ENCODE measurements at regions not wholly inside any gene's neighbourhood (a gene's known extent, or its start where the extent isn't known, plus 50 kb on each side); places are given as distances from the start of the nearest gene placed in this dataset.

DNA sequence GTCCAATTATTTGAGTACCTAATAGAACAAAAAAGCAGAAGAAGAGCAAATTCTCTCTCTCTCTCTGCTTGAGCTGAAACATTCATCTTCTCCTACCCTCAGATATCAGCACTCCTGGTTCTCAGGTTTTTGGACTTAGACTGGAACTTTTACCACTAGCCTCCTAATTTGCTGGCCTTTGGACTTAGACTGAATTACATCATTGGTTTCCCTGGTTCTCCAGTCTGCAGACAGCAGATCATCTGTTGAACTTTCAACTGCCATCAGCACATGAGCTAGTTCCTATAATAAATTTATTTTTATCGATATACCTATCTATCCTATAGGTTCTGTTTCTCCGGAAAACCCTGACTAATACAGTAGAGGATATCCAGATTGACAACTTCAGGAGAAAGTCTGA is 208.9 kb upstream of the GAS1 start:
- no peak overlapping the region for H3K27ac ChIP-seq
- H3K9me3 ChIP-seq (replicated peaks), result no peaks in the 10 kb centered on the region
- DNase-seq, result no peak
- H3K4me1 ChIP-seq, result peaks cover 25% of the 10 kb centered on the region
- H3K27me3 ChIP-seq, result no peaks in the 10 kb centered on the region
- H3K36me3 ChIP-seq, result no peaks in the 10 kb centered on the region
- H3K4me3 ChIP-seq, result no peak overlapping the region

DNA sequence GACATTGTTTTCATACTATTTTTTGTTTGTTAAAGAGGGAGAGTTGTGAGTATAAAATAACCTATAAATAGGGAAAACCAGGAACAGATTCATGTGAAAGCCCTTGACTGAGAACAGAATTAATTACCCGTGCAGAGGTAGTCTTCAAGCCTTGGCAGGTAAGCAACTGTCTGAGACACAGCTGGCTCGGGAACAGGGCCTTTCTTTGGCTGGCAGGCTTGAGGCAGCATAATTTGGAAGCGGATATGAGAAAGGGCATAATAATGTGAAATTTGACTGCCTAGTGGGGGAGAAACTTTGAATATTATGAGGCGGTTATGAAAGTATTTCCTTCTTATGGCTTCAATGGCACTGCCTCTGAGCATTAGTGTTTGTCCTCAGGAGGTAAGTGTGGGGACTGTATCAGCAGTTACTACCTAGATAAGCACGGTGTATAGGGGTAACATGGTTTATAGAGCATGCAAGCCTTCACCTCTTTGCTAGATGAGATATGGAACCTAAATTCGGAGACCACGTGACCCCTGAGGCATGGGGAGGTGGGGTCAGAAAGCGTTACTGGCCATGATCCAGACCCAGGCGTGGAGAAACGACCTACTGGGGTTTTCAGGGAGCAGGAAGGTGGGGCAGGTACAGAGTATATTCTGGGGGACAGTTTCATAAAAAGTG is 210.2 kb upstream of the GAS1 start:
- Histone ChIP-seq H3K4me3 (no peak overlapping the region), H3K27me3 (no peaks in the 10 kb centered on the region), H3K4me1 (peaks cover 35% of the 10 kb centered on the region), H3K27ac (no peak overlapping the region), H3K9me3 (replicated peaks) (0 out of 2 replicates have a peak, but pooled peaks cover 5% of the 10 kb centered on the region), H3K36me3 (no peaks in the 10 kb centered on the region)
- no peak for DNase-seq

DNA sequence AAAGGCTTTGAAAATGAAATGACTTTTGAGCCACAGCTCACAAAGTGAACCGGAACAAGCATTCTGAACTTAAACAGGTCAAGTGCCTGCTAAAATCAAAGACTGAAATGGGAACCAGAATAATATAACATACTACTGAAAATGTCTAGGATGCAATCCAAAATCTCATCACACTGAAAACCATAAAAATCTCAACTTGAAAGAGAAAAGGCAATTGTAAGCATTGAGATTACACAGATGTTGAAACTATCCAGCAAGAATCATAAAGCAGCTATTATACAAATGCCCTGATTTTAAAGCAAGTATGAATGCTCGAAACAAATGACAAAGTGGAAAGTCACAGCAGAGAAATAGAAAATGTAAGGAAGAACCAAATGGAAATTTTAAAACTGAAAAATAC is 211.5 kb upstream of the GAS1 start:
- H3K27ac ChIP-seq, result no peak overlapping the region; the same call in 1 of the 2 replicates
- no peak for DNase-seq
- H3K27me3 ChIP-seq, result no peaks in the 10 kb centered on the region
- H3K36me3 ChIP-seq, result no peaks in the 10 kb centered on the region
- no peak overlapping the region for H3K4me3 ChIP-seq
- H3K9me3 ChIP-seq (replicated peaks), result 0 out of 2 replicates have a peak, but pooled peaks cover 5% of the 10 kb centered on the region
- H3K4me1 ChIP-seq, result peaks cover 35% of the 10 kb centered on the region

DNA sequence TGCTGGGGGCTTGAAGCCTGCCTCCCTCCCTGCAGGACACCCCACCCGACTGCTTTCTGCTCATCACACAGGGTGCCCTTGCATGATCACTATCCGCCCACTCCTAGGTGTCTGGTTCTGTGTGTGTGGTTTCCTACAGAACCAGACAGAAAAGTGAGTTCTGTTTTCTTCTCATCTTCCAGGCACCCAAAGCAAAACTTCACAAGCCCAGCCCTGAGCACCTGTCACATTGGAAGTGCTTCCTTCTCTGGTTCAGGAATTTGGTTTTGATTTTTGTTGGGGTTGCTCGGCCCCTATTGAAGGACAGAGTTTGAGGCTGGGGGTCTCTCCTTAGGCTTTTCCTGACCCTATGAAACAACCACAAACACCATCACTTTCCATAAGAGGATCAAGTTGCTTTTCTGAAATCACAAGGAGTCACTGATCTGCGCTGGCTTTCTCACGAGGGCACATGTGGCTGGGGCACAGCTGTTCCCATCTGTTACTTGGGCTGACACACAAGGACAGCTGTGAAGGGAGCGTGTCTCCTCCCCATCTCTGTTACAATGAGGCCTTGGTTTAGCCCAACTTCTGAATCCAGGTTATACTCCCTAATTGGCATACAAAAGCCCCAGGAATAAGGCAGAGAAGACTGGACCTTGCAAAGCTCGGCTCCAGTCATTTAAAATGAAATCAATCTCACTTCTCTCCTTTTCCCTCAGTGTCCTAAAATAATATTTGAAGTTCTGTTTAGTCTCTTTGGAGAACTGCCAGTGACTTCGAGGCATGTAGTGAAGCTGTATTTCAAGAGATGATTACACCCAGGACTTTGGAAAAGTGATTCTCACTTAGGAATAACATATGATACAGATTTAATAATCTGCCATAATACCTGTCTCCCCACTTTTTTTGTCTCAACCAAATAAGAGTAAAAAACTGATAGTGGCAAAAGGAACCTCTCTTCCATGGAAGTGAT is 213.1 kb upstream of the GAS1 start:
- peaks cover 35% of the 10 kb centered on the region for H3K4me1 ChIP-seq
- H3K4me3 ChIP-seq, result peak overlapping the region; percentile 0
- no peaks in the 10 kb centered on the region for H3K27me3 ChIP-seq
- 0 out of 2 replicates have a peak, but pooled peaks cover 5% of the 10 kb centered on the region for H3K9me3 ChIP-seq (replicated peaks)
- DNase-seq, result peak; percentile 99 to 100
- peak overlapping the region; percentile 94 for H3K27ac ChIP-seq
- H3K36me3 ChIP-seq, result no peaks in the 10 kb centered on the region

DNA sequence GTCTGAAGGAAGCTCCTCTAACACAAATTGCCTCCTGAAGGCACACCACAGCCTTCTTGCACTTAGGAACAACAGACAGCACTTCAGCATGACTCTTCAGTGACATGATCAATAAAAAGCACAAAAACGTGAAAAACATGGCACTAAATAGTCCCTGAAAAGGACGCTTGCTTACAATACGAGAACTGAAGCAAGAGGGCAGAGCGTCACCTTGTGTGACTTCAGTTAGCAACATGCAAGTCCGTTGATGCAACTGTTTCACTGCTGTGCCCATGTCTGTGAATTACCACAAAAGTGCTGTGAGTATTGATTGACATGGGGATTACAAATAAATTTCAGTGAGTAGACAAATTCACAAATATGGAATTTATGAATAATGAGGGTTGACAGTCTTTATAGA is 219.9 kb upstream of the GAS1 start:
- Histone ChIP-seq H3K36me3 (no peaks in the 10 kb centered on the region), H3K9me3 (replicated peaks) (peaks cover 11% of the 10 kb centered on the region), H3K27me3 (no peaks in the 10 kb centered on the region), H3K27ac (no peak overlapping the region), H3K4me3 (no peak overlapping the region), H3K4me1 (peaks cover 1% of the 10 kb centered on the region)
- DNase-seq, result no peak

DNA sequence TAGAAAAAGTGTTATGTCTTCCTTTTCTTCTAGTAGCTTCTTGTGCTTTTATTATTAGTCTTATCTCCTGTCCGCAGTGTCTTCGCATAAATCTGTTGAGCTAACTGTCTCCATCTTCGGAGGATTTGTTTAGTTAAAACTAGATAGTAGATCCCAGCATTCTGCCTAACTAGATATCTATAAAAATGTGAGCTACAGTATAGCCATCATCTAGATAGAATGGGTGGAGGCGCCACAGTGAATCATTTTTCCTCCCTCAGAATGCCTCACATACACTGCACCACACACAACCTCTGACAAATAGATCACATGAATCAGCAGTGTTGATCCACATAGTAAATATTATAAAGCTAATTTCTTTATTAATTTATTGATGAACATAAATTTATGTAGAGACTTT is 220.3 kb upstream of the GAS1 start:
- Histone ChIP-seq H3K27ac (no peak overlapping the region), H3K4me3 (no peak overlapping the region), H3K9me3 (replicated peaks) (peaks cover 8% of the 10 kb centered on the region), H3K36me3 (no peaks in the 10 kb centered on the region), H3K4me1 (no peaks in the 10 kb centered on the region), H3K27me3 (no peaks in the 10 kb centered on the region)
- DNase-seq, result no peak

DNA sequence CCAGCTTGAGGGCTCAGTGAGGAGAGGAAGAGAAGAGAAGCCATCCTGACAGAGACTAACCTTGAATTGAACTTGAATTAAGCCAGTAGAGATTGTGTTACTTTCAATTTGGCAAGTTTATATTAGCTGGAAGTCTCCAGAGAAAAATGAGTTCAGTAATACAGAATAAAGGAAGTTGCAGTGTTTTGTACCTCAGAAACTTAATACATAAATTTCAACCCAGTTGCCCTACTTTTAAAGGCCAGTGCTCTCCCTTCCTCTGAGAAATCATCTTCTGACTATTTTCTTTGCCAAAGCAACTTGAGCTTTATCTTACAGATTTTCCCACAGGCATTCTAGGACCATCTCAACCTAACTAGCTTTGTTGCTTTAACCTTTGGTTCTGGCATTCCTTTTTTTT is 231.0 kb upstream of the GAS1 start:
- H3K9me3 ChIP-seq (replicated peaks), result peaks cover 9% of the 10 kb centered on the region
- no peaks in the 10 kb centered on the region for H3K27me3 ChIP-seq
- peaks cover 27% of the 10 kb centered on the region for H3K4me1 ChIP-seq
- no peak overlapping the region for H3K4me3 ChIP-seq
- no peaks in the 10 kb centered on the region for H3K36me3 ChIP-seq
- DNase-seq, result no peak
- H3K27ac ChIP-seq, result no peak overlapping the region

DNA sequence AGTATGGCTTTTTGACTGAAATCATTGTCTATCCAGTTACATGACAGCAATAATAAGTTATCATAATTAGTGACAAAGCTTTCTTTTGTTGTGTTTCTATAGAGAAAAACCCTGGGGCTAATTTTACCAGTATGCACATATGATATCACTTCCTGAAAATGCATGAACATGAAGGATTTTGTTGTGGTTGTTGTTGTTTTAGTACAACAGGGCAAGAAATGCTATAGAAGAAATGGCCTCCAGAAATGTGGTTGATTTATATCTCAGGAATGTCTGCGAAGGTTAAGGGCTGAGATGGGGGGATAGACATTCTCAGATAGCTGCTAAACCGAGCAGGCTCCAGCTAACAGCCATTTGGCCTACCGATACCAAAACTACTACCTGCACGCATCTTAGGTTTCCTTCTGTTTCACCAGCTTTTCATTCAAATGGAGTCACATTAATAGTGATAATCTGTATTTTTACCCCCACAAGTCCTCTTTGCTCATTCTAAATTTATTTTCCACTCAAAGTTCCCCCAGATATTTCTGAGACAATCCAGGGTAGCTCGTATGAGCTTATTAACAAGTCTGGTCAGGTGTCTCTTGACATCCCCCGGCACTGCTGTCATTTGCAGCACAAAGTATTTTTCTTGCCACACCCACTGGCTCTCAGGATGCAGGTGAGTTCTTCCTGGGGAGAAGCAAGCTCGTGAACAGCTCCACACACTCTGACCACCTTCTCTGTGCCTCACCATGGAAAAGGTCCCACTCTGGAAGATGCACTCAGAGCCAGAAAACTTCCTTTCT is 232.4 kb upstream of the GAS1 start:
- no peak overlapping the region for H3K4me3 ChIP-seq

DNA sequence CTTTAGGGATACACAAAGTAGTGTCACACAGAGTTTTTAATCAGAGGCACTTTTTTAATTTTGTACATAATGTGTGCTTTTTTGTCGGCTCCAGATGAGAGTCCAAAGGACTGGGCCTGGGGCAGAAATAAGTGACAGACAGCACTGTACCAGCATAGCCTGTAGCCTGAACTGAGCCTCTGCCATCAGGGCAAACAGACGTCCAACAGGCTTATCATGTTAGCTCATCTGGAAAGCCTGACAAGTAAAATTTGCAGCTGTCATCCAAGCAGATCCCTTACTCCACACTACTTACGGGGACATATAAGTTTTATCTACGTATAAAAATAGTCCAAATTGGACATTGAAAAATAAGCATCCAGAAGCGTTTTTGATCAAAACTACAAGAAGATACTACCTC is 233.1 kb upstream of the GAS1 start:
- Histone ChIP-seq H3K27ac (peak overlapping the region; percentile 54), H3K4me1 (peaks cover 24% of the 10 kb centered on the region), H3K4me3 (no peak overlapping the region), H3K27me3 (no peaks in the 10 kb centered on the region), H3K36me3 (no peaks in the 10 kb centered on the region), H3K9me3 (replicated peaks) (peaks cover 12% of the 10 kb centered on the region)
- peak; percentile 66 to 81 for DNase-seq

More for the DNA sequence above, 232.4 kb upstream of the GAS1 start:
- Histone ChIP-seq H3K27ac (peak overlapping the region; percentile 54), H3K36me3 (no peaks in the 10 kb centered on the region), H3K27me3 (no peaks in the 10 kb centered on the region), H3K9me3 (replicated peaks) (peaks cover 12% of the 10 kb centered on the region), H3K4me1 (peaks cover 24% of the 10 kb centered on the region)
- DNase-seq, result peak; percentile 42 to 65

DNA sequence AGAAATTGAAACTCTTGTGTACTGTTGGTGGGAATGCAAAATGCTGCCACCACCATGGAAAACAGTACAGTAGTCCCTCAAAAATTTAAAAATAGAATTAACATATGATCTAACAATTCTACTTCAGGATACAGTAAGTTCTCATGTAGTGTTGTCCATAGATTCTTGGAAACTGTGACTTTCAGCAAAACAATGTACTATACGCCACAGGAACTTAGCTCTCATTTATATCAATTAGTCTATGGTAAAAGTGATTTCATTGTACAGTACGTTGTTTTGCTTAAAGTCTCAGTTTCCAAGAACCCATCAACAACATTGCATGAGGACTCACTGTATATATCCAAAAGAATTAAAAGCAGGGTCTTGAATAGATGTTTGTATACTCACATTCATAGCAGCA is 233.5 kb upstream of the GAS1 start:
- Histone ChIP-seq H3K27me3 (no peaks in the 10 kb centered on the region), H3K4me3 (no peak overlapping the region), H3K27ac (peak overlapping the region; percentile 54), H3K4me1 (peaks cover 24% of the 10 kb centered on the region), H3K9me3 (replicated peaks) (peaks cover 12% of the 10 kb centered on the region), H3K36me3 (no peaks in the 10 kb centered on the region)
- no peak for DNase-seq

DNA sequence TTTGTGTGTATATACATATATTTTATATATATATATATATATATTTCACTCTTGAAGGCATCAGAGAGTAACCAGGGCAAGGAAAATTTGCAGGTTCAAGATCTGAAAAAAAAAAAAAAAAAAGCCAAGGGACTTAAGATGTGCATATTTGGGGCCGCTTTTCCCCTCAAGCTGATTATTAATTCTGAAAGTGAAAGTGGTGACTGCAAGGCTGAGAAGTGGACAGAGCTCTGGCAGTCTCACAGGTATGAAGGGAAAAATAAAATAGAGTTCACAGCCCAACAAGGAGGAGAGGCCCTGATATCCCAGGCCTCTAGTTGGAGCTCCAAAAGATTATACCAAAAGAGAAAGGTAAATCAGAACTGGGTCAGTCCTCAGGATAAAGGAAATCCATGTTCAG is 234.4 kb upstream of the GAS1 start:
- DNase-seq, result no peak
- Histone ChIP-seq H3K4me1 (peaks cover 24% of the 10 kb centered on the region), H3K27ac (no peak overlapping the region), H3K27me3 (no peaks in the 10 kb centered on the region), H3K36me3 (no peaks in the 10 kb centered on the region), H3K4me3 (no peak overlapping the region), H3K9me3 (replicated peaks) (peaks cover 12% of the 10 kb centered on the region)

DNA sequence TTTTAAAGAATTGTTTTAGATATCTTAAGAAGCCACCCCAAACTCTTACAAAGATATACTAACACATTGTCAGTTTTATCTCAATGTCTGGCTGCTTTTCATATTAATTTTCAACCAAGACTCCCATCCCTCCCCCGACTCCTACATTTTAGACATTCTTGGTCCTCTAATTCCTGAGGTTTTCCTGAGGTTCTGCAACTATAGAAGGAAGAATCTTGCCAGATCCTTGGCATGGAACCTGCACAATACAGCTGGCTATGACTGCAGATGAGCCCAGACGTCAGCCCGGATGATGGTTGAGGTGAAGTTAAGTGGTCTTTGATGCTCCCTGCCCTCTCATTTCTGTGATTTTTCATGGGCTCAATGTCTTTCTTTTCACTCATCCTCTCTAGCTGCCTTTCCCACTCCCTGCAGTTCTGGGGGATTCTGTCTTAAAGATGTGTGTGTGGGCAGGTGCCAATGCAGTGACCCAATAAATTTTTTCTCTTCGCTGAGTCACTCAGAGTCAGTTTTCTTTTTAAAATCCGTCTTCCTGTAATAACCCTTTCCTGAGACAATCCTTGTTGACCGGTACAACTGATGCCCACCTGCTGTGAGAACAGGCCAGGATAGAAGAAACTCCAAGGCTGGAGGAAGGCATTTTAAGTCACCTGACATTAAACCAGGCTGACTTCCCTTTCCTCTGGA is 237.8 kb upstream of the GAS1 start:
- Histone ChIP-seq H3K27me3 (no peaks in the 10 kb centered on the region), H3K4me3 (no peak overlapping the region), H3K36me3 (no peaks in the 10 kb centered on the region), H3K4me1 (peaks cover 10% of the 10 kb centered on the region), H3K27ac (no peak overlapping the region), H3K9me3 (replicated peaks) (peaks cover 12% of the 10 kb centered on the region)
- DNase-seq, result no peak

DNA sequence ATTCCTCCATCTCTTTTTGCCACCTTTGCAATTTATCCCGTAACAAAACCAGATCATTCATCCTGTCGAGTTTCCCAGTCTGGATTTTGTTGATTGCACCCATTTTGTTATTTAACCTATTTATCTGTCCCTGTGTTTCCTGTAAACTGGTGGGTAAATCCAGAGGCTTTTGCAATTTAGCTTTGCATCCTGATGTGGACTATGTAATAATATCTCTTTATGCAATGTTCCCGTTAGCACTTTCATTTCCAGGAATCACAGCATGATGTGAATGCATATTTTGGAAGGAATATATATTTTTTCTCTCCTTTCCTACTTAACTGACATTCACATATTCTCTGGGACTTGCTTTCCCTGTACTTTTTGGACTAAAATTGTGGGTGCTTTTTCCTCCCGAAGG is 240.3 kb upstream of the GAS1 start:
- Histone ChIP-seq H3K9me3 (replicated peaks) (peaks cover 6% of the 10 kb centered on the region), H3K4me1 (no peaks in the 10 kb centered on the region), H3K27me3 (no peaks in the 10 kb centered on the region), H3K36me3 (no peaks in the 10 kb centered on the region), H3K27ac (no peak overlapping the region), H3K4me3 (no peak overlapping the region)
- DNase-seq, result no peak

DNA sequence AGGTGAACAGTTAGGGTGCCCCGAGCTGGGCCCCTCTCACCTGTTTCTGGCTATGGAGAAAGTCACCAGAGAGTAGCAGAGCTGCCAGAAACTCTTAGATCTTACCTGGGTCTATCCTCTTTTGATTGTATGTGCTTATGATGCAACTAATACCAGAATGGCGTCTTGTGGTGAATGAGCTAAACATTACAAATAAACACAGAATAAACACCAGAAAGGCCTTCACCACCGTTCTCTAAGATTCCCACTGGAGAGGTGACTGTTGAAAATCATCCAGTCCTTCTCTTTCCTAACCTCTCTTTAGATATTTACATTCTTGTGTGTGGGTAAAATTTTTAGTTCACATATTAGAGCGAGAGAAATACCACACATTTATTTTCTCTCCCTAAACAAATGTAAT is 241.7 kb upstream of the GAS1 start:
- H3K36me3 ChIP-seq, result no peaks in the 10 kb centered on the region
- DNase-seq, result no peak
- no peak overlapping the region for H3K4me3 ChIP-seq
- H3K9me3 ChIP-seq (replicated peaks), result no peaks in the 10 kb centered on the region
- H3K4me1 ChIP-seq, result 0 out of 2 replicates have a peak, but pooled peaks cover 5% of the 10 kb centered on the region
- H3K27ac ChIP-seq, result no peak overlapping the region
- H3K27me3 ChIP-seq, result no peaks in the 10 kb centered on the region
